ENCODE measurements at regions not wholly inside any gene's neighbourhood (a gene's known extent, or its start where the extent isn't known, plus 50 kb on each side); places are given as distances from the start of the nearest gene placed in this dataset.

GRCh38 chr6:40325041-40325440 is 262.1 kb downstream of the LRFN2 start:
- ChIA-PET CTCF (interaction anchor here (0.7 kb wide), 1 partner anchor 971 kb away, joined by 4 read pairs; no protein-coding TSS in a partner anchor), POLR2A (no interaction called here)
- H3K4me3 ChIP-seq (ENCODE audit: low read depth, low read length), result no peak overlapping the region
- no peak for TF ChIP-seq CTCF (IDR thresholded peaks at IDR 0.05; ENCODE audit: insufficient read depth, low read length, missing control alignments)
- no peak for DNase-seq (ENCODE audit: low read depth, low spot score)

- ChIA-PET CTCF (no interaction called here), POLR2A (no interaction called here)
- no peak for DNase-seq (ENCODE audit: low read depth, low spot score)
- H3K4me3 ChIP-seq (ENCODE audit: low read depth, low read length), result no peak overlapping the region
- no peak for TF ChIP-seq CTCF (IDR thresholded peaks at IDR 0.05; ENCODE audit: insufficient read depth, low read length, missing control alignments)
These were observed 263.1 kb downstream of the LRFN2 start for GRCh38 chr6:40323881-40324634.

- CTCF ChIA-PET, result no interaction called here
- POLR2A ChIA-PET, result no interaction called here
- no peak for DNase-seq (ENCODE audit: low read depth, low spot score)
- H3K4me3 ChIP-seq (ENCODE audit: low read depth, low read length), result no peak overlapping the region
- no peak for TF ChIP-seq CTCF (IDR thresholded peaks at IDR 0.05; ENCODE audit: insufficient read depth, low read length, missing control alignments)
These were observed 264.8 kb downstream of the LRFN2 start for GRCh38 chr6:40322336-40322735.

- TF ChIP-seq CTCF (IDR thresholded peaks at IDR 0.05; ENCODE audit: insufficient read depth, low read length, missing control alignments), result no peak
- CTCF ChIA-PET, result no interaction called here
- DNase-seq (ENCODE audit: low read depth, low spot score), result no peak
- H3K4me3 ChIP-seq (ENCODE audit: low read depth, low read length), result no peak overlapping the region
- POLR2A ChIA-PET, result no interaction called here
These were observed 265.5 kb downstream of the LRFN2 start for GRCh38 chr6:40321616-40322015.

- CTCF ChIA-PET, result no interaction called here
- POLR2A ChIA-PET, result no interaction called here
- TF ChIP-seq CTCF (IDR thresholded peaks at IDR 0.05; ENCODE audit: insufficient read depth, low read length, missing control alignments), result no peak
- DNase-seq (ENCODE audit: low read depth, low spot score), result no peak
- H3K4me3 ChIP-seq (ENCODE audit: low read depth, low read length), result no peak overlapping the region
These were observed 266.2 kb downstream of the LRFN2 start for GRCh38 chr6:40320947-40321346.

GRCh38 chr6:40320441-40320840 is 266.7 kb downstream of the LRFN2 start:
- TF ChIP-seq CTCF (IDR thresholded peaks at IDR 0.05; ENCODE audit: insufficient read depth, low read length, missing control alignments), result no peak
- no peak overlapping the region for H3K4me3 ChIP-seq (ENCODE audit: low read depth, low read length)
- POLR2A ChIA-PET, result no interaction called here
- CTCF ChIA-PET, result no interaction called here
- DNase-seq (ENCODE audit: low read depth, low spot score), result no peak

Measured in AG04449 (cell line).